ENCODE measurements at regions not wholly inside any gene's neighbourhood (a gene's known extent, or its start where the extent isn't known, plus 50 kb on each side); places are given as distances from the start of the nearest gene placed in this dataset.

- DNase-seq (ENCODE audit: low spot score) = no peak
Observed at GRCh38 chr1:184219414-184219813, 167.4 kb upstream of the C1orf21 start.

GRCh38 chr1:184219883-184220282 is 166.9 kb upstream of the C1orf21 start:
- DNase-seq (ENCODE audit: low spot score) = no peak

- no peak for DNase-seq (ENCODE audit: low spot score)
Observed at GRCh38 chr1:184221087-184221486, 165.7 kb upstream of the C1orf21 start.

GRCh38 chr1:184222652-184223052 is 164.2 kb upstream of the C1orf21 start:
- peak; percentile 46 for DNase-seq (ENCODE audit: low spot score)

GRCh38 chr1:184223216-184223615 is 163.6 kb upstream of the C1orf21 start:
- no peak for DNase-seq (ENCODE audit: low spot score)

- DNase-seq (ENCODE audit: low spot score) = no peak
Observed at GRCh38 chr1:184225283-184226099, 161.3 kb upstream of the C1orf21 start.

- DNase-seq (ENCODE audit: low spot score) = no peak
Observed at GRCh38 chr1:184226100-184226487, 160.7 kb upstream of the C1orf21 start.

GRCh38 chr1:184228558-184228957 is 158.3 kb upstream of the C1orf21 start:
- DNase-seq (ENCODE audit: low spot score) = no peak

GRCh38 chr1:184237588-184237987 is 149.2 kb upstream of the C1orf21 start:
- no peak for DNase-seq (ENCODE audit: low spot score)

GRCh38 chr1:184241446-184241845 is 145.4 kb upstream of the C1orf21 start:
- DNase-seq (ENCODE audit: low spot score) = no peak

- no peak for DNase-seq (ENCODE audit: low spot score)
Observed at GRCh38 chr1:184242507-184242943, 144.3 kb upstream of the C1orf21 start.

- no peak for DNase-seq (ENCODE audit: low spot score)
Observed at GRCh38 chr1:184244962-184245361, 141.9 kb upstream of the C1orf21 start.

- DNase-seq (ENCODE audit: low spot score) = no peak
Observed at GRCh38 chr1:184247671-184248070, 139.2 kb upstream of the C1orf21 start.

GRCh38 chr1:184253921-184254320 is 132.9 kb upstream of the C1orf21 start:
- DNase-seq (ENCODE audit: low spot score) = no peak

- DNase-seq (ENCODE audit: low spot score) = no peak
Observed at GRCh38 chr1:184254849-184255248, 132.0 kb upstream of the C1orf21 start.

- DNase-seq (ENCODE audit: low spot score) = no peak
Observed at GRCh38 chr1:184255560-184255959, 131.3 kb upstream of the C1orf21 start.

GRCh38 chr1:184257873-184258272 is 129.0 kb upstream of the C1orf21 start:
- no peak for DNase-seq (ENCODE audit: low spot score)

GRCh38 chr1:184258525-184258924 is 128.3 kb upstream of the C1orf21 start:
- no peak for DNase-seq (ENCODE audit: low spot score)

- DNase-seq (ENCODE audit: low spot score) = no peak
Observed at GRCh38 chr1:184260382-184260781, 126.4 kb upstream of the C1orf21 start.

- no peak for DNase-seq (ENCODE audit: low spot score)
Observed at GRCh38 chr1:184262109-184262508, 124.7 kb upstream of the C1orf21 start.

GRCh38 chr1:184267747-184268146 is 119.1 kb upstream of the C1orf21 start:
- no peak for DNase-seq (ENCODE audit: low spot score)

GRCh38 chr1:184270556-184270955 is 116.3 kb upstream of the C1orf21 start:
- no peak for DNase-seq (ENCODE audit: low spot score)

GRCh38 chr1:184272175-184272866 is 114.5 kb upstream of the C1orf21 start:
- DNase-seq (ENCODE audit: low spot score) = no peak

GRCh38 chr1:184276416-184276815 is 110.4 kb upstream of the C1orf21 start:
- DNase-seq (ENCODE audit: low spot score) = no peak
